Left colon (tissue), 2 donors: ENCODE measurements at regions not wholly inside any gene's neighbourhood (a gene's known extent, or its start where the extent isn't known, plus 50 kb on each side); places are given as distances from the start of the nearest gene placed in this dataset.
A peak's percentile ranks its signal among the peaks of the same experiment; 100 is the strongest.

Source experiments
- ATAC-seq: fragments of 200-7000 bp; cut with Tn5 transposase; one replicate; pipeline ENCODE4 v1.9.1; 2020; ENCODE audit warnings: mild to moderate bottlenecking, moderate library complexity
- DNase-seq, 2 donors: peaks; one replicate each; pipeline ENCODE4 v3.0.0-alpha.2; 2020
- intact Hi-C, 2 donors: fragments of 100-400 bp; cut with DNase I in 1 of 2; cut with micrococcal nuclease in 1 of 2; formaldehyde crosslinking; loops; one replicate each; pipeline versions ENCODE4 v1.11.2 to v1.14.0; 2022; cut with DNase I, micrococcal nuclease
- donor health status: DM: no; HTN: no; CAD: no.
- donor health status: DM: yes; HTN: yes; CAD: no.

DNA sequence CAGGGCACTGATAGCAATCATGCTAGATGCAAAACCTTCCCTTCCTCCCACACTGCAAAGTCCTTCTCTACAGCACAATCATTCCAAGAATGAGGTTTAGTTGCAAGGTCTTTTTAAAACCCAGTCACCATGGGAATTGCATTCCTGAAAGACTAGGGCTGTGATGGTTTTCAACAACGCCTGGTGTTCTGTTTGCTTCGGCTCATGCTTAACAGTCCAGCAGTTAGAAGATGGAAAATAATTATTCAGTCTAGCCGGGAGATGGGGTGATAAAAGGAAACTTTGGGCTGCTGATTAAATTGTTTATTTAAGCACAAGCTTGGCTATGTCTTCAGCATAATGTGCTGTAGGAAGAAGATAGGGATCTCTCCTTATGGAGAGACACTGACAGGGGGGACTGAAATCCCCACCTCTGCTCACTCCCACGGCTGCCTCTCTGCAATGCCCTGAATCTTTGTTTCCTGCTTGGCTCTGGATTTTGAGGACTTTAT is 211.4 kb downstream of the MID1IP1 start:
- DNase-seq = no peak
- intact Hi-C loops = no loop called here
- ATAC-seq = no peak

DNA sequence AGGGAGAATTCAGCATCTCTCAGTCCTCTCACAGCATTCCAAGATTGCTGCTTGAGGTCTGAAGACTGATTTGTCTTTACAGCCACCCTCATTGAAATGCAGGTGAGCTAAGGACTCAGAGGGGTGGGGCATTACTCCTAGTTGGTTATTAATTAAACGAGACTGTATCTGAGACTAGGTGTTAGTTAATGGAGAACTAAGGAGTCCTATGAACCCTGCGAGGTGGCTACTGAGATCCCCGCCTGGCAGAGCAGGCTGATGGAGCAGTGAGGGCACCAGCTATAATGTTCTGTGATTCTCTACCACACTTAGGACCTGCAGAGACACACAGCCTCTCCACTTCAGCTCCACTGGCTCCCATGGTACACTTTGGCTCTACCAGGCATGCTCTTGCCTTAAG is 215.3 kb downstream of the MID1IP1 start:
- ATAC-seq (peak; percentile 55), DNase-seq (no peak)
- intact Hi-C loops = no loop called here

DNA sequence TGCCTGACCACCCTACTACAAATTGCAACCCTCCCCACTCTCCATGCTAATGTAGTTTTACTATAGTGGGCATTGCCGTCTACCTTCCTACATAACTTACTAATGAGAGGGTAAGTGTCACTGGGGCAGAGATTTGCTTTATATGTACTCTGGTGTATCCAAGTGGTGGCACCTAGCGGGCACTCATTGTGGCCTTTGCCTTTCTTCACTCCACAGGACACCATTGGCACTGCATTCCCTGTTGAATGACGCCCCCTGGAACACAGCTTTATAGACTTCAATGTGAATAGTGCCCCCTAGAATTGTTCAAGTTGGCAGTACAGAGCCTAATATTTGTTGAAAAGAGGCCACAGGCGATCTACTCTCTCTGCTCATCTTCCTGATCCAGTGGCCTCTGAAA is 215.8 kb downstream of the MID1IP1 start:
- ATAC-seq = no peak
- no peak for DNase-seq
- intact Hi-C loops = no loop called here

DNA sequence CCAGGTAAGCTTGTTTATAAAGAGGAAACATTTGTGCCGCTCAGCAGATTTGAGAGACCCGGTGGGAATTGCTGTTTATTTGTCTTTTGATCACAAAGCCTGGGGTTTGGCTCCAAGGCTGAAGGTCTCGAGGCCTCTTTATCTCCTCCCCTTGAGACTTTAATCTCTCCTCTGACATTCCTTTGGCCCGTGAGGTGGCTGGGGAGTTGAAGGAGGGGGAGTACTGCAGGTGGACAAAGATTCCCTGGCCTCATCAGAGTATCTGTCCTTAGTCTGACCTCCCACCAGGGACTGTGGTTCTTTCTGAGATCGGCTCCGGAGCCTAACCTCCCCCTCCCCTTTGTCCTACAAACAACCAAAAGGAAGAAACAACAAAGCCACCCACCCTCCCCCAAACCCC is 216.5 kb downstream of the MID1IP1 start:
- DNase-seq (no peak), ATAC-seq (peak; percentile 18)
- intact Hi-C loops = no loop called here

DNA sequence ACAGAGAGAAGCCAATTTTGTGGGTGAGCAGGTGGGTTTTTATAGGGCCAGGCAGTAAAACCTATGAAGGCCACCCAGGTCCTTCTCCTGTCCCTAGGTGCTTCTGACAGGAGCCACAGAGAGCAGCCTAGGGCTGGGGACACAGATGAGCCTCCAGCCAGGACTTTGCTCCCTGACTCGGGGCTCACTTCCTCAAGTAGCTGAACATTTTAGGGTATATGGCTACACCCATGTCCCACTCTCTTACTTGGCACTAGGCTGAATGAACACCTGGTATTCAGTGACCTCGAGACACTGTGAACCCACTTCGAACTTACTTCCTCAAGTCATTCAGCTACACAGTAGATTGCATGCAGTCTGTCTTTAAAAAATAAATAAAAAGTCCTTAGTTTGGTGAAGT is 217.3 kb downstream of the MID1IP1 start:
- no peak for DNase-seq

DNA sequence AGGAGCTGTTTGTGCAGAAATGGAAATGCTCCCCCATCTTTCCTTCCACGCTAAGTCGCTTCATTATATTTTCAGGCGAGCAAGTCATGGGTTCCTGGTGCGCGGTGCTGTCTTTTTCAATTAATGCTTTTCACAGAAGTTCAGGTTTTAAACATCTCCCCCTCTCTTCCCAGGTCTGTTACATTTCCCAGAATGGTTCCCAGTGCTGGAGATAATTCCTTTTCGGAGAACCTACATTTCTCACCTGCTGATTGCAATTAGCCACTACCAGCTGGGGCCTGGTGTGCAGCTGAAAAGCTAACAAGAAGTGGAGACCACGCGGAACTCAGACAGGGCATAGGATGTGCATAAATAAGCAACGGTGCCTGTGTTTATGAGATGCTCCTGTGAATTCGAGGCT is 217.8 kb downstream of the MID1IP1 start:
- intact Hi-C loops = no loop called here
- ATAC-seq (no peak), DNase-seq (no peak)

More for the DNA sequence above, 217.3 kb downstream of the MID1IP1 start:
- peak; percentile 42 for ATAC-seq
- intact Hi-C loops = no loop called here

DNA sequence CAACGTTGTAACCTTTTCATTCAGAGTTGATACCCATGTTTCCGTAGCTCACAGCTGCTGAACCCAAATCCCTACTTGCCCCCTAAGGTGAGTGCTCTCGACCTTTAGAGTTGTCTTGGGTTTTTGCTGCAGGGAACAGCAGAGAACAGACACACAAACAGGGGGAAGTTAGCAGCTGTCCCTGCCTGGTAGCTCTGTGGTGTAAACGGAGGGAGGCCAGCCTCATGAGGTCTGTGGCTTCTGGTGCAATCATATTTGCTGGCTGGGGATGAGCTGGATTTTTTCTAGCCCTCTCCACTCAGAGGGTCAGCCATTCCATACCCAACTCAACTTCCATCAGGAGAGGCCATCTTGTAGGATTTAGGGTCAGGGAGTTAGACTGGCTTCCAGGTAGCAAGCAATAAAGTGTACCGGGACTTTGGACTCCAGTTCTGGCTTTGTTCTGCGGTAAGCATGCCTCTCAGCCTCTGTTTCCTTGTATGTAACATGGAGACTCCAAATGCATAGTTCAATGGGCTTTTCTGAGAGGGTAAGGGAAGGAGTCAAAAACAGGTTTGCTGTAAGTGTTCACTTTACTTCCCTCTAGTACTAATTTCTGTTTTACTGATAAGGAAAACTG is 218.9 kb downstream of the MID1IP1 start:
- intact Hi-C loops = no loop called here
- ATAC-seq (peak; percentile 75), DNase-seq (no peak)

DNA sequence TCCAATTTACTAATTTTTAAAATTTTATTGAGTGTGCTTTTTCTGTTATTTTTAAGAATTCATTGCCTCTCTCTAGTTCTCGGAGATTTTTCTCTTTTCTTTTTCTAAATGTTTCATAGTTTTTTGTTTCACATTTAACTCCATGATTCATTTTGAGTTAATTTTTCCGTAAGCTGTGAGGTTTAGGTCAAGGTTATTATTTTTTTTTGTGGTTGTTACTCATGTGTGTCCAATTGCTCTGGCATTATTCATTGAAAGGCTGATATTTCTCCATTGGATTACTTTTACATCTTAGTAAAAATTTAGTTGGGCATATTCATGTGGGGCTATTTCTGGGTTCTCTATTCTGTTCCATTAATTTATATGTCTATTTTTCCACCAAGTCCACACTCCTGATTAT is 220.8 kb downstream of the MID1IP1 start:
- no peak for ATAC-seq
- no peak for DNase-seq
- intact Hi-C loops = no loop called here

DNA sequence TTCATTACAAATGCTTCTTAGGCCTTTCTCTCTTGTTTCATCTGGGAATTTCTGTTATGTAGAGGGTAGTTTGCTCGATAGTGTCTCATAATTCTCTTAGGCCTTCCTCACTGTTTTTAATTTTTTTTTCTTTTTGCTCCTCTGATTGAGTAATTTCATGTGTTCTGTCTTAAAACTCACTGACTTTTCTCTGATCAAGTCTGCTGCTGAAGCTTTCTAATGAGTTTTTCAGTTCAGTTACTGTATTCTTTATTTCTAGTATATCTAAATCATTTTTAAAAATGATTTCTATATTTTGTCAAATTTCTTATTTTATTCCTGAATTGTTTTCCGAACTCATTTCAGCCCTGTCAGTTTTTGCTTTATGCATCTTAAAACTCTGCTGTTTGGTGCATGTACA is 228.0 kb downstream of the MID1IP1 start:
- ATAC-seq (no peak), DNase-seq (no peak)
- intact Hi-C loops = no loop called here

DNA sequence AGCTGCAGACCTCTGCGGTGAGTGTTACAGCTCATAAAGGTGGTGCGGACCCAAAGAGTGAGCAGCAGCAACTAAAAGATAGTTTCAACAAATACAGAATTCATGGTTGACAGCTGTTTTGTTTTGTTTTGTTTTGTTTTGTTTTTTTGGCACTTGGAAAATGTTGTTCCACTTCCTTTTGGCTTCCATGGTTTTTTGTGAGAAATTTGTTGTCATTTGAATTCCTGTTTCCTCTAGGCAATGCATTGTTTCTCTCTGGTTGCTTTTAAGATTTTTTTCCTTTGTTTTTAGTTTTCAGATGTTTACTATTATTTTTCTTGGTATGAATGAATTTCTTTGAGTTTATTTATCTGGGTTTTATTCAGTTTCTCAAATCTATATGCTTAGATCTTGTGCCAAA is 229.4 kb downstream of the MID1IP1 start:
- DNase-seq (no peak), ATAC-seq (no peak)
- intact Hi-C loops = no loop called here

DNA sequence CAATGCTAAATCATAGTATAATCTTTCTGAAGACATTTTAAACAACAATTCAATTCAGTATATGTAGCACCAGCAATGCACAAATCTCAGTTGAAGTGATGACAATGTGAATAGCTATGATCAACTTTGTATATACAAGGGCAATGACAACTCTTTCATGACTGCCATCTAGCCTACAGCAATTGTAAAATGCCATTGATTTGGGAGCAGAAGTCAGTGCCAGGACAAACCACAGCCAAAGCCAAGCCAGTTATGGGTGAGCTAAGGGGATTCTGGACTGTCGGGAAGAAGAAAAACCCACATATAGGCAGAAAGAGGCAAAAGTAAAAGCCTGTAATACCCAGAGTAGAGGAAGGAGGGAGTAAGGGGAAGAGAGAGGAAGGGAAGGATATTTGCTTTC is 238.6 kb downstream of the MID1IP1 start:
- DNase-seq = no peak
- intact Hi-C loops = no loop called here
- ATAC-seq = no peak

DNA sequence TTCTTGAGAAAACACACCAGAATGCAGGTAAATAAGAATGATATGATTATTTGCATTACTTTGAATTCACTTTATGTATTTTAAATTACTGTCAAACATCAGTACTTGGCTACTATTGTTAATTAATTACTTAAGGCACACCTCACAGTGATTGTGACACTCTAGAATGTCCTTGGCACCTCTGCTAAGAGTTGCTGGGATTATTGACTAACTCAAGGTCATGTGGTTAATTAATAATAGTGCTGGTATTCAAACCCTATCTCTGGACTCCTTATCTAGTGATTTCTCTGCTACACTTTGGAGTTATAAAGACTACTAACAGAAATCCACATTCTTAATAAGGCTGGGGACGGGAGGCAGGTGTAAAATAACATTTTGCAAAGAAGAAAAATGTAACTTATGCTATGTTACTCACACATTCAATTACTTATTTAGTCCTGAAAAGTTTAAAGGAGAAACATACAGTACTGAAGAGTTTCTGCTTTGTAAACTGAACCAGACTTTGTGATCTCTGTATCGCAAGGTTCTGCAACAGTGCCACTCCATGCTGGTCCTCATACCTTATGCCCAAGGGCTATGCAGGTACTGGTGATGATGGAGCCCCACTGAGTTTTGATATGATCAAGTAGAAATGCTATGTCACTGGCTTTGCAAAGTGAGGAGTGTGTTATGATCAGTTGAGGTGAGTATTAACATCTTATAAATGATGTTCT is 242.7 kb downstream of the MID1IP1 start:
- DNase-seq (no peak), ATAC-seq (no peak)
- intact Hi-C loops = no loop called here

DNA sequence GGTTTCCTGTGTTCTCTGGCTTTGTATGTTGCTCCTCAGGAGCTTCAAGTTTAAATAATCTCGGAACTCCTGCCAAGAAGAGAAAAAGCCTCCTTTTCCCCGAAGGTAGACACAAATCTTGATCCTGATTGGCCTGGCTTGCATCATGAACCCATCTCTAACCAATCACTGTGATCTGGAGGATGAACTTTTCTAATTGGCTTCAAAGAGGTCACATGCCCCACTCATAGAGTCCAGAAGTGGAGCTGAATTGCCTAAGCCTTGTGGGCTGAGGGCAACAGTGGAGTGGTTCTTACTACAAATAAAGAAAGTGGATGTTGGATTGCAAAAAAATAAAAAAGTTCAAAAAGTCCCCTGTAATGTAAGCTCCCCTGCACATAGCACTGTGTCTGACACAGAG is 245.9 kb downstream of the MID1IP1 start:
- intact Hi-C loops = no loop called here
- DNase-seq (no peak), ATAC-seq (no peak)

DNA sequence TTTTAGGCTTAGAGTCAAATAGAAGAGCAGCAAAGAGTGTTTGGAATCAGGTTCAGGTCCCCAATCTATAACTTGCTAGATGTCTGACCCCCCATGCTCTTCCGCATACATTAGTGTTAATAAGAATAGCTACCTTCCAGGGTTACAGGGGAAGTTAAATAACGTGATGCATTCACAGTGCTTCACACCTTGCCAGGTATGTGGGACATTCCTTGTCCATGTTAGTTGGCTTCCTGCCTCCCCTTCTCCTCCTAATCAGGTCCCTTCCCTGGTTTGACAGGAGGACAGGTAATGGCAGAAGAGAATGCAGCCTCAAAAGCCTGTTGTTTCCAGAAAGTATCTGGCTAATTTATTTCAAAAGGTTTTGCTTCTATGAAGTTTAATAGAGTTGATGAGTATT is 248.7 kb downstream of the MID1IP1 start:
- no peak for ATAC-seq
- intact Hi-C loops = no loop called here
- no peak for DNase-seq

DNA sequence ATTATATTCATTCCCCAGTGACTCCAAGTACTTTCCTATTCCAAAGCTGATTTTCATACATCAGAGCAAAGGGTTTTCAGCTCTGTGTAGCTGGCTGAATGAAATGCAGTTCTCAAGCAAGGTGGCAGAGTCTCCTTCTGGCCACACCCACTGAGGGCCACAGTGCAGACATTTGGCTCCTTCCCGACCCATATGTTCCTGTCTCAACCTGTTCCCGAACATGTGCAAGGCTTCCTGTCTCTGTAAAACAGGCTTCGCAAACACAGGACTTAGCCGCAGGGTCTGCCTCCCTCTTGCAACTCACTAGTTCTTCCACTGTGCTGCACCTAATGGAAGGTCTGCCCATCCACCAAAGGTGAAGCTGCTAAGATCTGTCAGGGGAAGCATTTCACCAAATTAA is 249.2 kb downstream of the MID1IP1 start:
- ATAC-seq = no peak
- intact Hi-C loops = no loop called here
- DNase-seq = no peak

DNA sequence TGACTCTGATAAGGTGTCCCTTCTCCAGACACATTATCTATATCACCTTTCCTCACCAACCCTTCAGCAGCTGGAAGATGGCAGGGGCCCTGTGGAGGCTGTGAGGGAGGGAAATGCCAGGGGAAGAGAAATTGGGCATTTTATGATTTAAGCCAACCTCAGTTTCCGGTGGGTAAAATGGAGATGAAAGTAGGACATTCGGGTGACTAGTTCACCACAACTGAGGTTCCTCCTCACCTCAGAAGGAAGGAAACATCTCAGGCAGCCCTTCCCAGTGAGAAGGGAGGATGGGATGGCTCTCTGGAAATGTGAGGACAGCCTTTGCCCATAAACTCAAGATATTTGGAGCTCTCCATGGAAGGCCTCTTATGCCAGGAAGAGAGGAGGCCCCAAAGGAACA is 251.5 kb downstream of the MID1IP1 start:
- intact Hi-C loops = no loop called here
- DNase-seq (no peak), ATAC-seq (no peak)

DNA sequence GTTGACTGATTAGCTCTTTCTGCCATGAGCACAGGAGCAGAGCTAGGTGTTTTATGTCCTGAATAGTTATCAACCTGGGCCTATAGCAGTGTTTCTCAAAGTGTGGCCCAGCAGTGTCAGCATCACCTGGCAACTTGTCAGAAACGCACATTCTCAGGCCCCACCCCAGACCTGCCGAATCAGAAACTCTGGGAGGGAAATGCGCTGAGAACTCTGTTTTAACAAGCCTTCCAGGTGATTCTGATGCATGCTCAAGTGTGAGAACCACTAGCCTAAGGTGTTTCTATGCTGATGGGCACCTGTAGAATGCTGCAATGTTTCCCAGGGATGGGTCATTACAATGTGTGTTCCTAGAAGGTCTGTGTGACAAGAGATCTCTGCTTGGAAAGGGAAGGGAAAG is 257.5 kb downstream of the MID1IP1 start:
- ATAC-seq (no peak), DNase-seq (no peak)
- intact Hi-C loops = no loop called here

DNA sequence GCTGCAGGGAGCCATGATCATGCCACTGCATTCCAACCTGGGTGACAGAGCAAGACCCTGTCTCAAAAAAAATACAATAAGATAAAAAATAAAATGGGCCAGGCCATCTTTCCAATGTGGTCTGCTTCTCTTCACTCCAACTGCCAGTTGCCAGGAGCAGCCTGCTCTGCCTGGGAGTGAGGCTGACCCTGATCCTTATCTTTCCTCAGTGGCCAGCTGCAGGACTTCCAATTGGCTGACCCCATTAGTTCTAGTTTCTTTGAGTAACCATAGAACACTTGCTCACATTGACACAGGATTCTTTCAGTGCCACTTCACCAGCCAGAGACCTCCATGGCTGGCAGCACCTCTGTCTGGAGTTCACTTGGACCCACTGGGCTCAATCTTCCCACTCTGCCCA is 258.6 kb downstream of the MID1IP1 start:
- ATAC-seq (no peak), DNase-seq (no peak)
- intact Hi-C loops = no loop called here

DNA sequence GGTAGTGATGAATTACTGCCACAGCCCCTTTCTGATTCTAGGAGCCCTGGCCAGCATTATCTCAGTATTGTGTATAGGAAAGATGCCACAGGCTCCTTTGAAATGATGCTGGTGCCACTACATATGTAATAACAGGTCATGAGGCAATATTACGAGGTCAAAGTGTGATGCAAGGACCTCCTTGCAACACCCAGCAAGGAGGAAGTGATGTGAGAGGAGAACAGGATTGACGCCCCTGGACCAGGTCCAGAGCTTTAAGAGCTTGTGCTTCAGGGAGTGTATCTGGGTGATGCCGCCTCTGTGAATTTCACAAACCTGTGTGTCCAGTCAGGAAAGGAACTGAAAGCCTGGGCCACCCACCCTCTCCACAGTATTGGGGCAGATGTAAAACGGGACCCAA is 261.8 kb downstream of the MID1IP1 start:
- DNase-seq = peak; percentile 41 to 60
- intact Hi-C loops = no loop called here
- peak; percentile 95 for ATAC-seq

DNA sequence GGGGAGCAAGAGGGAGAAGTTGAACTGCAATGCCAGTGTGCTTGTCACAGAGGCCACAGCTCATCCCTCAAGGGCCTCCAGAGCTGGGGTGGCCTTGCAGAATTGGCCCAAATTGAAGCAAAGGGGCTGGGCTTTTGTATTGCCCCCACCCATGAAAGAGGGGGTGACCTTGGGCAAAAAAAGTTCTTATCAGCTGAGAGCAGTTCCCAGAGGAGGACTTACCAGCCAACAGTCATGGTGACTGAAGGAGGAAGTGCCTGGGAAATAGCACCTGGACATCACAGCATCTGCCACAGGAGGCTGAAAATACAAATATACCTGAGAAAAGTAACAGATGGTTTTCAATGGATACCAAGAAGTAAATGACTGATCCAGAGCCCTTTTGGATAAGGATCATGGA is 262.4 kb downstream of the MID1IP1 start:
- intact Hi-C loops = no loop called here
- ATAC-seq (no peak), DNase-seq (no peak)
